ENCODE measurements at regions not wholly inside any gene's neighbourhood (a gene's known extent, or its start where the extent isn't known, plus 50 kb on each side); places are given as distances from the start of the nearest gene placed in this dataset.

- DNase-seq: peak; percentile 64
These were observed 99.9 kb upstream of the FGF3 start for GRCh38 chr11:69918938-69919650.

- DNase-seq: no peak
These were observed 100.6 kb upstream of the FGF3 start for GRCh38 chr11:69919659-69920344.

- no peak for DNase-seq
These were observed 101.3 kb upstream of the FGF3 start for GRCh38 chr11:69920345-69921127.

- DNase-seq: no peak
These were observed 102.2 kb upstream of the FGF3 start for GRCh38 chr11:69921128-69922014.

- no peak for DNase-seq
These were observed 102.9 kb upstream of the FGF3 start for GRCh38 chr11:69922015-69922595.

GRCh38 chr11:69922596-69923111, 103.4 kb upstream of the FGF3 start:
- no peak for DNase-seq

- no peak for DNase-seq
These were observed 104.0 kb upstream of the FGF3 start for GRCh38 chr11:69923196-69923595.

GRCh38 chr11:69923641-69924307, 104.6 kb upstream of the FGF3 start:
- no peak for DNase-seq

GRCh38 chr11:69924308-69925161, 105.3 kb upstream of the FGF3 start:
- no peak for DNase-seq

GRCh38 chr11:69925366-69926196, 106.4 kb upstream of the FGF3 start:
- DNase-seq: no peak

GRCh38 chr11:69926376-69927050, 107.3 kb upstream of the FGF3 start:
- no peak for DNase-seq

GRCh38 chr11:69928121-69928520, 108.9 kb upstream of the FGF3 start:
- DNase-seq: no peak

GRCh38 chr11:69928975-69929374, 109.8 kb upstream of the FGF3 start:
- DNase-seq: no peak

GRCh38 chr11:69930081-69931059, 111.2 kb upstream of the FGF3 start:
- DNase-seq: no peak

GRCh38 chr11:69931060-69931910, 112.1 kb upstream of the FGF3 start:
- no peak for DNase-seq

GRCh38 chr11:69931994-69932910, 113.0 kb upstream of the FGF3 start:
- DNase-seq: no peak
